ENCODE measurements at regions not wholly inside any gene's neighbourhood (a gene's known extent, or its start where the extent isn't known, plus 50 kb on each side); places are given as distances from the start of the nearest gene placed in this dataset.

- TF ChIP-seq CTCF (IDR thresholded peaks at IDR 0.05; ENCODE audit: control extremely low read depth, extremely low read depth, low read depth, missing control alignments): no peak
- no peak for DNase-seq (ENCODE audit: extremely low spot score)
- ChIA-PET CTCF (no interaction called here), POLR2A (no interaction called here)
Measured at GRCh38 chr7:17211307-17211836, 87.1 kb upstream of the AHR start.

GRCh38 chr7:17212188-17212587 lies 86.3 kb upstream of the AHR start:
- CTCF ChIA-PET: interaction anchor here (0.9 kb wide), 1 partner anchor 84 kb away, joined by 3 read pairs; no protein-coding TSS in a partner anchor
- POLR2A ChIA-PET: no interaction called here

GRCh38 chr7:17227766-17228490 lies 70.5 kb upstream of the AHR start:
- ChIA-PET POLR2A (no interaction called here), CTCF (no interaction called here)
- DNase-seq (ENCODE audit: extremely low spot score): no peak
- TF ChIP-seq CTCF (IDR thresholded peaks at IDR 0.05; ENCODE audit: control extremely low read depth, extremely low read depth, low read depth, missing control alignments): no peak

More at GRCh38 chr7:17212188-17212587, 86.3 kb upstream of the AHR start:
- TF ChIP-seq CTCF (IDR thresholded peaks at IDR 0.05; ENCODE audit: control extremely low read depth, extremely low read depth, low read depth, missing control alignments): no peak
- no peak for DNase-seq (ENCODE audit: extremely low spot score)

- CTCF ChIA-PET: no interaction called here
- DNase-seq (ENCODE audit: extremely low spot score): no peak
- TF ChIP-seq CTCF (IDR thresholded peaks at IDR 0.05; ENCODE audit: control extremely low read depth, extremely low read depth, low read depth, missing control alignments): no peak
- POLR2A ChIA-PET: no interaction called here
Measured at GRCh38 chr7:17229228-17229627, 69.2 kb upstream of the AHR start.

GRCh38 chr7:17230099-17230807 lies 68.2 kb upstream of the AHR start:
- CTCF ChIA-PET: interaction anchor here (1.0 kb wide), 1 partner anchor 17 kb away, joined by 3 read pairs; no protein-coding TSS in a partner anchor
- TF ChIP-seq CTCF (IDR thresholded peaks at IDR 0.05; ENCODE audit: control extremely low read depth, extremely low read depth, low read depth, missing control alignments): no peak
- POLR2A ChIA-PET: no interaction called here
- DNase-seq (ENCODE audit: extremely low spot score): no peak

- CTCF ChIA-PET: interaction anchor here (0.8 to 1.5 kb wide), 4 partner anchors 11 to 76 kb away, joined by 3 to 5 read pairs (median 3); no protein-coding TSS in a partner anchor
- POLR2A ChIA-PET: no interaction called here
- no peak for TF ChIP-seq CTCF (IDR thresholded peaks at IDR 0.05; ENCODE audit: control extremely low read depth, extremely low read depth, low read depth, missing control alignments)
- DNase-seq (ENCODE audit: extremely low spot score): no peak
Measured at GRCh38 chr7:17233603-17234002, 64.8 kb upstream of the AHR start.
